ENCODE measurements at regions not wholly inside any gene's neighbourhood (a gene's known extent, or its start where the extent isn't known, plus 50 kb on each side); places are given as distances from the start of the nearest gene placed in this dataset.

DNA sequence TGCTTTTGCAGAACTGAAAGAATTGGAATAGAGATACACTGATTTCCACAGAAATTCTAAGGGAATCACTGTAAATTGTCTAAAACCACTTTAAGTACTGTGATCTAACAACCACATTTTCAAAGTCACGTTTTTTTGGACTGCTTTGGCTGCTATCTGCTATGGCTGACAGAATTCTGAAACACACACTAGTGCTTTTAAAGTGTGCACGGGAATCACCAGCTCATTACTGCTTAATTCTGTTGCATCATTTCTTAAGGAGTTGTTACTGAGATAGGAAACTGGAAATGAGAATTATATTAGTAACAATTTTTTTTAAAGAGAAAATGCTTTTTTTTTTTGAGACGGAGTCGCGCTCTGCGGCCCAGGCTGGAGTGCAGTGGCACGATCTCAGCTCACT, 716.5 kb upstream of the NRSN1 start:
- no peaks in the 10 kb centered on the region for H3K9me3 ChIP-seq (ENCODE audit: control insufficient read depth in 5 of 5, low read length in 5 of 5)
- H3K4me3 ChIP-seq (ENCODE audit: low read depth in 1 of 5, low read length in 5 of 5) = no peak overlapping the region
- no peak overlapping the region for H3K9ac ChIP-seq (ENCODE audit: low read length in 5 of 5)
- no peaks in the 10 kb centered on the region for H3K27me3 ChIP-seq (ENCODE audit: control insufficient read depth in 5 of 5, insufficient read depth in 4 of 5, low read length in 5 of 5)
- H3K27ac ChIP-seq (ENCODE audit: low read depth, low read length) = no peak overlapping the region
- peaks cover 0 to 12% (median 0%) of the 10 kb centered on the region in 5 donors for H3K4me1 ChIP-seq (ENCODE audit: control insufficient read depth in 5 of 5, insufficient read depth in 5 of 5, low read length in 5 of 5)
- H3K36me3 ChIP-seq (ENCODE audit: control insufficient read depth in 5 of 5, insufficient read depth in 5 of 5, low read length in 5 of 5) = no peaks in the 10 kb centered on the region

DNA sequence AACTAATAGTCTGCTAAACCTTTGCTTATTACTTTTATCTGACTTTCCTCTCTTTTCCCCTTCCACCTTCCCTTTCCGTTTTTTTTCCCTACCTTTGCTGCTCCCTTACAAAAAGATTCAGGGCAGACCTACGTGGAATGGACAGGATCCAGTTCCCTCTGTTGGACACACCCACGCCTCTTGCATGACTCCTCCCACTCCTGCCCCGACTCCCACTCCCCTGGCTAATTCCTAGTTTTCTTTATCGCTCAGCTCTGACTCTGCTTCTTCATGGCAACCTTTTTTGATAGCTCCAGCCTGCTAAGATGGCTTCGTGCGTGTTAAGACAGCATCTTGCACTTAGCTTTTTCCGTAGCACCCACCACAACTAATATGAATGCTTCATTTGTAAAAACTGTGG, 715.6 kb upstream of the NRSN1 start:
- Histone ChIP-seq H3K9me3 (ENCODE audit: control insufficient read depth in 5 of 5, low read length in 5 of 5) (no peaks in the 10 kb centered on the region), H3K4me1 (ENCODE audit: control insufficient read depth in 5 of 5, insufficient read depth in 5 of 5, low read length in 5 of 5) (peaks cover 0 to 13% (median 0%) of the 10 kb centered on the region in 5 donors), H3K27ac (ENCODE audit: low read depth, low read length) (no peak overlapping the region), H3K36me3 (ENCODE audit: control insufficient read depth in 5 of 5, insufficient read depth in 5 of 5, low read length in 5 of 5) (no peaks in the 10 kb centered on the region), H3K9ac (ENCODE audit: low read length in 5 of 5) (no peak overlapping the region), H3K4me3 (ENCODE audit: low read depth in 1 of 5, low read length in 5 of 5) (no peak overlapping the region), H3K27me3 (ENCODE audit: control insufficient read depth in 5 of 5, insufficient read depth in 4 of 5, low read length in 5 of 5) (no peaks in the 10 kb centered on the region)

DNA sequence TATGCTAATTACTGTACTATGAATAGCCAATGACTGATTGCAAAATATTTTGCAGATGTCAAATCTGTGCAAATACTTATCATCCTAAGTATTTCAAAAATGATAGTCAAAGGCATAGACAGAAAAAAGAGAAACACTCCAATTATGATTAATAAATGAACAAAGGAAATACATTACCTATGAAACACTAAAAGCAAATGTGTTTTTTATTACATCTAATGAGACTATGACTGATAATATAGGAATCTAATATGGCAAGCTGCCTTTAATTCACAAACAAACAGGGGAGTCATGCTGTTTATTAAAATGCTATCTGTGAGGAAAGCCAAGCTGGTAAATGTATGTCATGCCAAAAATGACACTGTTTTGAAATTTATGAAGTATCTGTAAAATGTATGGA, 713.2 kb upstream of the NRSN1 start:
- H3K36me3 ChIP-seq (ENCODE audit: control insufficient read depth in 5 of 5, insufficient read depth in 5 of 5, low read length in 5 of 5) = no peaks in the 10 kb centered on the region

DNA sequence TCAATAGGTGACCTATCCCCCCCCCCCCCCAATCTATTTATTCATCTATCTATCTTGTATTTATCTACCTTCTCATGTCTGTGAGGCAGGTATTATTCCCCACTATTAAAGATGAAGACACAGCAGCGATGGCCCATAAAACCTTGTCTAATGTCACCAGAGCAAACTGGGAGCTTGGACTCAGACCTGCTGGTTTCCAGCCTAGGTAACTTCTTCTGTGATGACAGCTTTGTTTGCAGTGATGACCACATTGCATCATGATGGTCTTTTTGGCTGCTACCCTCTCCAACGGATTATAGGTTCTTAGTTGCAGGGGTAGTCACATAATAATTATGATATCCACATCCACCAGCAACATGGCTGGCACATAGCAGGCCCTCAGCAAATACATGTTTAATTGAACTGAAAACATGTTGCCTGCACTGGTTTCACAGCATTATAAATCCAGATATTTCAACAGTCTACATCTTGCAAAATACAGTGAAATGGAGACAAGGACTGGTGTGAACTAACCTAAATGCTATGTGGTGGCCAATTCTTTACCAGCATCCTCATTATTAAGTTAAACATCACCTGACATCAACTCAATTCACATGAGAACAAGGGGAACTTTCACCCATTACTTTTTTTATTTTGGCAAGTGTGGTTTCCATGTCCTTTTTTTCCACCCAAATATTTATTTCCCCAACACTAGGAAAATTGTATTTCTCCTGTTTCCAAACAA, 712.5 kb upstream of the NRSN1 start:
- Histone ChIP-seq H3K4me1 (ENCODE audit: control insufficient read depth in 5 of 5, insufficient read depth in 5 of 5, low read length in 5 of 5) (peaks cover 0 to 13% (median 0%) of the 10 kb centered on the region in 5 donors), H3K9me3 (ENCODE audit: control insufficient read depth in 5 of 5, low read length in 5 of 5) (no peaks in the 10 kb centered on the region), H3K27me3 (ENCODE audit: control insufficient read depth in 5 of 5, insufficient read depth in 4 of 5, low read length in 5 of 5) (no peaks in the 10 kb centered on the region), H3K27ac (ENCODE audit: low read depth, low read length) (no peak overlapping the region), H3K4me3 (ENCODE audit: low read depth in 1 of 5, low read length in 5 of 5) (no peak overlapping the region), H3K9ac (ENCODE audit: low read length in 5 of 5) (no peak overlapping the region), H3K36me3 (ENCODE audit: control insufficient read depth in 5 of 5, insufficient read depth in 5 of 5, low read length in 5 of 5) (no peaks in the 10 kb centered on the region)

More for the DNA sequence above, 713.2 kb upstream of the NRSN1 start:
- no peaks in the 10 kb centered on the region for H3K9me3 ChIP-seq (ENCODE audit: control insufficient read depth in 5 of 5, low read length in 5 of 5)
- no peaks in the 10 kb centered on the region for H3K27me3 ChIP-seq (ENCODE audit: control insufficient read depth in 5 of 5, insufficient read depth in 4 of 5, low read length in 5 of 5)
- H3K4me3 ChIP-seq (ENCODE audit: low read depth in 1 of 5, low read length in 5 of 5) = no peak overlapping the region
- peaks cover 0 to 13% (median 0%) of the 10 kb centered on the region in 5 donors for H3K4me1 ChIP-seq (ENCODE audit: control insufficient read depth in 5 of 5, insufficient read depth in 5 of 5, low read length in 5 of 5)
- H3K27ac ChIP-seq (ENCODE audit: low read depth, low read length) = no peak overlapping the region
- H3K9ac ChIP-seq (ENCODE audit: low read length in 5 of 5) = no peak overlapping the region

DNA sequence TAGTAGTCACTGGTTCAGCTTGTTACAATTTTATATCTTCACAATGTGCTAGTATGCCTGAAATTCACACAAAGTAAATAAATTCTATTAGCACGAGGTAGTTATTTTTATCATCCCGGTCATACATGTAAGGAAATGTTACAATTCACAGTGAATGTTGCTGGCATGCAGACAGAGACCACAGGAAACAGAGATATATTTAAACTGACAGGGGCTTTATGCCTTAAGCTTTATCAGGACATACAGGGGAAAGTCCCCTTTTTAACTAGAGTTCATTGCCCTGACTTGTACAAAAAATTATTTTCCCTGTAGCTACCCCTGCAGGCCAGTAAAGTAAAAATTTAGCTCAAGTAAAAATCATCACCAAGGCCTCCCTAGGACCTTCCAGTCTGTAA, 712.0 kb upstream of the NRSN1 start:
- Histone ChIP-seq H3K27ac (ENCODE audit: low read depth, low read length) (no peak overlapping the region), H3K4me1 (ENCODE audit: control insufficient read depth in 5 of 5, insufficient read depth in 5 of 5, low read length in 5 of 5) (peaks cover 0 to 13% (median 0%) of the 10 kb centered on the region in 5 donors), H3K9me3 (ENCODE audit: control insufficient read depth in 5 of 5, low read length in 5 of 5) (no peaks in the 10 kb centered on the region), H3K27me3 (ENCODE audit: control insufficient read depth in 5 of 5, insufficient read depth in 4 of 5, low read length in 5 of 5) (no peaks in the 10 kb centered on the region), H3K36me3 (ENCODE audit: control insufficient read depth in 5 of 5, insufficient read depth in 5 of 5, low read length in 5 of 5) (no peaks in the 10 kb centered on the region), H3K9ac (ENCODE audit: low read length in 5 of 5) (no peak overlapping the region), H3K4me3 (ENCODE audit: low read depth in 1 of 5, low read length in 5 of 5) (no peak overlapping the region)

DNA sequence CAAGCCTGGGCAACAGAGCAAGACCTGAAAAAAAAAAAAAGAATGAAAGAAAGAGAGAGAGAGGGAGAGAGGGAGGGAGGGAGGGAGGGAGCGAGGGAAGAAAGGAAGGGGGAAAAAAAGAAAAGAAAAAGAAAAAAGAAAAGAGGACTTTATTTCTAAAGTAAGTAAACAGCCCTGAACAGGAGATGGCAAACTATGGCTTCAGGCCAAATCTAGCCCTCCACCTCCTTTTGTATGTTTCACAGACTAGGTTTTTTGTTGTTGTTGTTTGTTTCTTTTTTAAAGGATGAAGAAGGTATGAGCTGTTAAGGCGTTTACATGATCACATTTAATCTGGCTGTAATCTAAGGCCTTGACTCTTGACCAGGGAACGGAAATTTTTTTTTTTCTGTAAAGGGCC, 711.1 kb upstream of the NRSN1 start:
- H3K27me3 ChIP-seq (ENCODE audit: control insufficient read depth in 5 of 5, insufficient read depth in 4 of 5, low read length in 5 of 5) = no peaks in the 10 kb centered on the region
- no peaks in the 10 kb centered on the region for H3K36me3 ChIP-seq (ENCODE audit: control insufficient read depth in 5 of 5, insufficient read depth in 5 of 5, low read length in 5 of 5)
- no peak overlapping the region for H3K4me3 ChIP-seq (ENCODE audit: low read depth in 1 of 5, low read length in 5 of 5)
- no peak overlapping the region for H3K27ac ChIP-seq (ENCODE audit: low read depth, low read length)
- no peaks in the 10 kb centered on the region for H3K9me3 ChIP-seq (ENCODE audit: control insufficient read depth in 5 of 5, low read length in 5 of 5)
- no peak overlapping the region for H3K9ac ChIP-seq (ENCODE audit: low read length in 5 of 5)
- peaks cover 0 to 13% (median 0%) of the 10 kb centered on the region in 5 donors for H3K4me1 ChIP-seq (ENCODE audit: control insufficient read depth in 5 of 5, insufficient read depth in 5 of 5, low read length in 5 of 5)

DNA sequence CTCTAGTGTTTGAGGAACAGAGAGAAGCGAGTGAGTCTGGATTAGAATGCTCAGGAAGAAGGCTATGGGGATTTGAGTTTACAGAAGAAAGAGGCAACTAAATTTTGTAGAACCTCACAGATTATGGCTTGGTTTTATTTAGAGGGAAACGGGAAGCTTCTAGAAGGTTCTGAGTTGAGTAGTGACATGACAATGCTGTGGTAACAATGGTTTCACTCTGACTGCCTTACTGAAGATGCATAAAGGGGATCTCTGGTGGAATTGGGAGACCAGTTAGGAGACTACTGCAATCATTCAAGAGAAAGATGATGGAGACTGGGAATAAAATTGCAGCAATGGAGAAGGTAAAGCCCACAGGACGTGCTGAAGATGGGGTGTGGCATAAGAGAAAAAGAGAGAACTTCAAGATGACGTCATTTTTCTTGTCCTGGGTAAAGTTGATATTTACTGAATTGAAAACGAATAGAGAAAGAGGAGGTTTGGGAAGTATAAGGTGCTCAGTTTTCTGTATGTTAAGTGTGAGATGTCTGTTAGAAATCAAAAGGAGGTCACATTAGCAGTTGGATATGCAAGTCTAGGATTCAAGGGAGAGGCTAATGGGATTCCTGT, 710.1 kb upstream of the NRSN1 start:
- Histone ChIP-seq H3K9ac (ENCODE audit: low read length in 5 of 5) (no peak overlapping the region), H3K36me3 (ENCODE audit: control insufficient read depth in 5 of 5, insufficient read depth in 5 of 5, low read length in 5 of 5) (no peaks in the 10 kb centered on the region), H3K27ac (ENCODE audit: low read depth, low read length) (no peak overlapping the region), H3K4me1 (ENCODE audit: control insufficient read depth in 5 of 5, insufficient read depth in 5 of 5, low read length in 5 of 5) (peaks cover 0 to 13% (median 0%) of the 10 kb centered on the region in 5 donors), H3K9me3 (ENCODE audit: control insufficient read depth in 5 of 5, low read length in 5 of 5) (no peaks in the 10 kb centered on the region), H3K27me3 (ENCODE audit: control insufficient read depth in 5 of 5, insufficient read depth in 4 of 5, low read length in 5 of 5) (no peaks in the 10 kb centered on the region), H3K4me3 (ENCODE audit: low read depth in 1 of 5, low read length in 5 of 5) (no peak overlapping the region)

DNA sequence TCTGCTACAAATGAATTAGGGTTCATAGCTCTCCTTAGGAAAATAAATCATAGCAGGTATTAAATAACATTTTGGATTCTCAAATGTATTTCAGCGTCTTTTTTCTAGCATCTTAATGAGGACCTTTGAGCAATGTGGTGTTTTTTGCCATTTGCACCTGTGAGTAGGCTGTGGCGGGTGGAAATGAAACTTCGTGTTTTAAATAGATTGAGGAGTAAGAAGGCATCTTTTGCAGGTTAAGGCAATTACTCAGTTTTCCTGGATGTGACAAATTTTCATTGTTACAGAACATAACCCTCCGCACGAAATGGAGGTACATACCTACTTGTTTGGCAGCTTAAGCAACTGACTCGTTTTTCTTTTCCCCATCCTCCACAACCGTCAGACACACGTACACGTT, 708.9 kb upstream of the NRSN1 start:
- Histone ChIP-seq H3K36me3 (ENCODE audit: control insufficient read depth in 5 of 5, insufficient read depth in 5 of 5, low read length in 5 of 5) (no peaks in the 10 kb centered on the region), H3K9ac (ENCODE audit: low read length in 5 of 5) (no peak overlapping the region), H3K4me1 (ENCODE audit: control insufficient read depth in 5 of 5, insufficient read depth in 5 of 5, low read length in 5 of 5) (peaks cover 0 to 13% (median 0%) of the 10 kb centered on the region in 5 donors), H3K9me3 (ENCODE audit: control insufficient read depth in 5 of 5, low read length in 5 of 5) (no peaks in the 10 kb centered on the region), H3K27me3 (ENCODE audit: control insufficient read depth in 5 of 5, insufficient read depth in 4 of 5, low read length in 5 of 5) (no peaks in the 10 kb centered on the region), H3K4me3 (ENCODE audit: low read depth in 1 of 5, low read length in 5 of 5) (no peak overlapping the region), H3K27ac (ENCODE audit: low read depth, low read length) (no peak overlapping the region)

DNA sequence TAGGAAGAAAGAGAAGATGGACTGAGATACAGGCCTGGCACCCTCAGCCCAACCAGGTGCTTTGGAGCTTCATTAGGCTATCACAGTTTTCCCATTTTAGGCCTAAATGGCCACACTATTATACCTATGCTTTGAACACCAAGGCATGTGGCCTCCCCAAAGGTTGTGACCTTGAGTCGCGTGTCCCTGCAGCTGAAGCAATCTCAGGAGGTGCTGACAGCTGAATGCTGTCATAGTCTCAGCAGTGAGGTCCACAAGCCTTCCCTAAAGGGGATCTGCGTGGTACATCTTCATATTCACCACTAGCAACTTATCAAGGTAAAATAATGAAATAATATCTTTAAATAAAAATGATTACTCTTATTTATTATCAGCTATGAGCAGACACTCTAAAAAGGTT, 707.9 kb upstream of the NRSN1 start:
- Histone ChIP-seq H3K9ac (ENCODE audit: low read length in 5 of 5) (no peak overlapping the region), H3K9me3 (ENCODE audit: control insufficient read depth in 5 of 5, low read length in 5 of 5) (no peaks in the 10 kb centered on the region), H3K36me3 (ENCODE audit: control insufficient read depth in 5 of 5, insufficient read depth in 5 of 5, low read length in 5 of 5) (no peaks in the 10 kb centered on the region), H3K27me3 (ENCODE audit: control insufficient read depth in 5 of 5, insufficient read depth in 4 of 5, low read length in 5 of 5) (no peaks in the 10 kb centered on the region), H3K27ac (ENCODE audit: low read depth, low read length) (no peak overlapping the region), H3K4me3 (ENCODE audit: low read depth in 1 of 5, low read length in 5 of 5) (no peak overlapping the region), H3K4me1 (ENCODE audit: control insufficient read depth in 5 of 5, insufficient read depth in 5 of 5, low read length in 5 of 5) (peaks cover 0 to 13% (median 0%) of the 10 kb centered on the region in 5 donors)

DNA sequence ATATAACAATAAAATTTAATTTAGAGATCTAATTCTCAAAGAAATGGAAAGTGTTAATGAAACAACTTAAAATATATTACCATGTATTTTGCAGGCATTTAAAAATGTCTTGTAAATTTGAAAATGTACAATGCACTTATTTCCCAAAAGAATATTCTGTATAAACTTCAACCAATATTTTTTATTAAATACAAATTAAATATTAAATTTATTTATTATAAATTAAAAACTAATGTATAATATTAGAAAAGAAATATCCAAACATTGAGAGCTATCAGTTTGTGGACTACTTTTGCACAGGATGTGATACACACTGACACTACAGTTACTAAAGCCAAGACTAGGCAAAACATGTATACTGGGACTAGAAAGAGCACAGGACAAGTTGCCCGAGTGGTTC, 707.0 kb upstream of the NRSN1 start:
- no peak overlapping the region for H3K27ac ChIP-seq (ENCODE audit: low read depth, low read length)
- H3K36me3 ChIP-seq (ENCODE audit: control insufficient read depth in 5 of 5, insufficient read depth in 5 of 5, low read length in 5 of 5) = no peaks in the 10 kb centered on the region
- no peak overlapping the region for H3K9ac ChIP-seq (ENCODE audit: low read length in 5 of 5)
- peaks cover 0 to 5% (median 0%) of the 10 kb centered on the region in 5 donors for H3K4me1 ChIP-seq (ENCODE audit: control insufficient read depth in 5 of 5, insufficient read depth in 5 of 5, low read length in 5 of 5)
- no peak overlapping the region for H3K4me3 ChIP-seq (ENCODE audit: low read depth in 1 of 5, low read length in 5 of 5)
- H3K9me3 ChIP-seq (ENCODE audit: control insufficient read depth in 5 of 5, low read length in 5 of 5) = peaks cover 0 to 2% (median 0%) of the 10 kb centered on the region in 5 donors
- no peaks in the 10 kb centered on the region for H3K27me3 ChIP-seq (ENCODE audit: control insufficient read depth in 5 of 5, insufficient read depth in 4 of 5, low read length in 5 of 5)

All from subcutaneous abdominal adipose tissue (tissue), 5 donors.